ENCODE measurements at regions not wholly inside any gene's neighbourhood (a gene's known extent, or its start where the extent isn't known, plus 50 kb on each side); places are given as distances from the start of the nearest gene placed in this dataset.

DNA sequence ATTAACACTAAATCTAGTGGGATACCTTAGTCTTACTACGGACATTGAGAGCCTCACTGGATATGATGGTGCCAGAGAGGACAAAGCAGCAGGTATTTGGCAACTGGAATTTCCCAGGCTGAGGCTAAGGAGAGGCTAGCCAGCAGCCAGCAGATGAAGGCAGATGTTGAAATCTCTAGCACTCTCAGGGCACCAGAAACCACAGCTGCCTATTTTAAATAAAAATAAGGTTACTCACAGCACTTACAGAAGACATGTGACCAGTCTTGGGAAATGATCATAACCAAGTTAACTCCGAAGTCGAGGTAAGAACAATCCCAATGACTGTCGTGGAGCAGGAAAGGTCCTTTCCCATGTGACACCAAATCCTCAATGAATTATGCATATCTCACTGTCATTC lies 1726.0 kb downstream of the EFNB2 start:
- H3K4me2 ChIP-seq (ENCODE audit: insufficient read depth, low read length, poor library complexity, severe bottlenecking): no peak overlapping the region
- no peak overlapping the region for H3K23ac ChIP-seq (ENCODE audit: low read depth, low read length, poor library complexity)
- no peaks in the 10 kb centered on the region for H3K9me3 ChIP-seq (replicated peaks in 1 of 2; ENCODE audit: control insufficient read depth in 2 of 2, insufficient read depth in 1 of 2, low read depth in 1 of 2, low read length in 2 of 2)
- WGBS, 2 donors (ENCODE audit: extremely low coverage in 2 of 2, insufficient read length in 2 of 2, insufficient replicate concordance in 1 of 2): no CpG with 5 or more reads among the region's 4 CpGs
- DNase-seq (ENCODE audit: low spot score): no peak
- H4K8ac ChIP-seq (ENCODE audit: low read depth, low read length): no peak overlapping the region
- H2AK5ac ChIP-seq (ENCODE audit: low read depth, low read length): no peak overlapping the region
- no peak overlapping the region for H3K14ac ChIP-seq (ENCODE audit: low read length)
- H2BK120ac ChIP-seq (ENCODE audit: low read depth, low read length): no peak overlapping the region
- no peak overlapping the region for H2BK15ac ChIP-seq (ENCODE audit: low read length)
- H3K4me3 ChIP-seq (ENCODE audit: low read length in 2 of 2): no peak overlapping the region
- no peak overlapping the region for H3K18ac ChIP-seq (ENCODE audit: low read length)
- no peak overlapping the region for H2BK5ac ChIP-seq (ENCODE audit: low read length)
- H4K91ac ChIP-seq (ENCODE audit: low read depth, low read length, poor library complexity): no peak overlapping the region
- no peaks in the 10 kb centered on the region for H3K36me3 ChIP-seq (replicated peaks in 1 of 2; ENCODE audit: control insufficient read depth in 2 of 2, insufficient read depth in 2 of 2, low read length in 2 of 2)
- no peaks in the 10 kb centered on the region for H3K27me3 ChIP-seq (ENCODE audit: control insufficient read depth in 3 of 3, insufficient read depth in 3 of 3, low read depth in 1 of 3, low read length in 3 of 3)
- H3K4me1 ChIP-seq (ENCODE audit: control insufficient read depth in 2 of 2, insufficient read depth in 1 of 2, low read depth in 1 of 2, low read length in 2 of 2): no peaks in the 10 kb centered on the region
- H3K9ac ChIP-seq (ENCODE audit: low read depth, low read length, poor library complexity): no peak overlapping the region
- H2BK12ac ChIP-seq (ENCODE audit: low read length): no peak overlapping the region
- no peak overlapping the region for H3K4ac ChIP-seq (ENCODE audit: low read length)
- H3K27ac ChIP-seq (replicated peaks; ENCODE audit: low read length): no peak overlapping the region
- H3K79me1 ChIP-seq (ENCODE audit: low read depth, low read length): no peaks in the 10 kb centered on the region
- peak overlapping the region; percentile 30 for H2AFZ ChIP-seq (ENCODE audit: low read length)

DNA sequence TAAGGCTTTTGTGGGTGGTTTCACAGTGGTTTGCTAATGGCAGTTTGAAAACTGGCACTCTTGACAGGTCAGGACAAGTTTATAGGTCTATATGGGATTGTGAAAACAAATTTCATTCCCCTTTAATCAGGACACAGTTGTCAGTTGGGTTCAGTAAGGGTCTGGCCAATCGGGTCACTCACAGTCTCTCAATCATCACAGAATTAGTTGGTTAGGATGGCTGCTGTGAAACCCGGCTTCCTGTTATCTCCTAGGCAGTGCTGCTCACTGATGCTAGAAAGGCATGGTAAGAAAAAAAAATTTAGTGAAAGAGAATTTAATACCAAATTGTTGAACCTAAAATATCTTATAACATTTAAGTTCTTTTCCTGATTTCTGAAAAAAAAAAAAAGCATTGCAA lies 1730.1 kb downstream of the EFNB2 start:
- no CpG with 5 or more reads among the region's 2 CpGs for WGBS, 2 donors (ENCODE audit: extremely low coverage in 2 of 2, insufficient read length in 2 of 2, insufficient replicate concordance in 1 of 2)
- no peak overlapping the region for H2BK120ac ChIP-seq (ENCODE audit: low read depth, low read length)
- no peak overlapping the region for H2BK15ac ChIP-seq (ENCODE audit: low read length)
- H3K9ac ChIP-seq (ENCODE audit: low read depth, low read length, poor library complexity): no peak overlapping the region
- H2AK5ac ChIP-seq (ENCODE audit: low read depth, low read length): no peak overlapping the region
- no peak overlapping the region for H3K27ac ChIP-seq (replicated peaks; ENCODE audit: low read length)
- no peak overlapping the region for H3K4ac ChIP-seq (ENCODE audit: low read length)
- no peak overlapping the region for H3K18ac ChIP-seq (ENCODE audit: low read length)
- peak overlapping the region; percentile 57 for H2AFZ ChIP-seq (ENCODE audit: low read length)
- H2BK12ac ChIP-seq (ENCODE audit: low read length): no peak overlapping the region
- no peak overlapping the region for H3K14ac ChIP-seq (ENCODE audit: low read length)
- no peaks in the 10 kb centered on the region for H3K36me3 ChIP-seq (replicated peaks in 1 of 2; ENCODE audit: control insufficient read depth in 2 of 2, insufficient read depth in 2 of 2, low read length in 2 of 2)
- H2BK5ac ChIP-seq (ENCODE audit: low read length): no peak overlapping the region
- H4K8ac ChIP-seq (ENCODE audit: low read depth, low read length): no peak overlapping the region
- H3K9me3 ChIP-seq (replicated peaks in 1 of 2; ENCODE audit: control insufficient read depth in 2 of 2, insufficient read depth in 1 of 2, low read depth in 1 of 2, low read length in 2 of 2): no peaks in the 10 kb centered on the region
- no peaks in the 10 kb centered on the region for H3K79me1 ChIP-seq (ENCODE audit: low read depth, low read length)
- no peaks in the 10 kb centered on the region for H3K4me1 ChIP-seq (ENCODE audit: control insufficient read depth in 2 of 2, insufficient read depth in 1 of 2, low read depth in 1 of 2, low read length in 2 of 2)
- H3K27me3 ChIP-seq (ENCODE audit: control insufficient read depth in 3 of 3, insufficient read depth in 3 of 3, low read depth in 1 of 3, low read length in 3 of 3): no peaks in the 10 kb centered on the region
- no peak overlapping the region for H3K23ac ChIP-seq (ENCODE audit: low read depth, low read length, poor library complexity)
- H4K91ac ChIP-seq (ENCODE audit: low read depth, low read length, poor library complexity): no peak overlapping the region
- no peak overlapping the region for H3K4me3 ChIP-seq (ENCODE audit: low read length in 2 of 2)
- H3K4me2 ChIP-seq (ENCODE audit: insufficient read depth, low read length, poor library complexity, severe bottlenecking): no peak overlapping the region
- DNase-seq (ENCODE audit: low spot score): no peak

DNA sequence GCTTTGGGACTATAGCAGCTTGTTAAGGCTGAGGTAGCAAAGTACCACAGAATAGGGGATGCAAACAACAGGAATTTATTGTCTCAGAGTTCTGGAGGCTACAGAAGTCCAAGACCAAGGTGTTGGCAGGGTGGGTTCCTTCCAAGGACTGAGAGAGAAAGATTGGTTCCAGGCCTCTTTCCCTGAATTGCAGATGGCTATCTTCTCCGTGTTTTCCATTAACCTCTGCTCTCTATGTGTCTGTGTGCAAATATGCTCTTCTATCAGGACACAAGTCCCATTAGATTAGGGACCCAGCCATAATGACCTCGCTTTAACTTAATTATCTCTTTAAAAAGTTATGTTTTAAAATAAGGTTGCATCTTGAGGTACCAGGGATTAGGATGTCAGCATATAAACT lies 1732.9 kb upstream of the SLC10A2 start:
- no peak overlapping the region for H3K23ac ChIP-seq (ENCODE audit: low read depth, low read length, poor library complexity)
- no peak overlapping the region for H3K4ac ChIP-seq (ENCODE audit: low read length)
- H3K79me1 ChIP-seq (ENCODE audit: low read depth, low read length): no peaks in the 10 kb centered on the region
- no peak overlapping the region for H2BK15ac ChIP-seq (ENCODE audit: low read length)
- H3K27ac ChIP-seq (replicated peaks; ENCODE audit: low read length): no peak overlapping the region
- no peaks in the 10 kb centered on the region for H3K36me3 ChIP-seq (replicated peaks in 1 of 2; ENCODE audit: control insufficient read depth in 2 of 2, insufficient read depth in 2 of 2, low read length in 2 of 2)
- no peak overlapping the region for H2BK120ac ChIP-seq (ENCODE audit: low read depth, low read length)
- no peak overlapping the region for H3K14ac ChIP-seq (ENCODE audit: low read length)
- DNase-seq (ENCODE audit: low spot score): no peak
- no peak overlapping the region for H2BK5ac ChIP-seq (ENCODE audit: low read length)
- H3K4me1 ChIP-seq (ENCODE audit: control insufficient read depth in 2 of 2, insufficient read depth in 1 of 2, low read depth in 1 of 2, low read length in 2 of 2): no peaks in the 10 kb centered on the region
- H4K91ac ChIP-seq (ENCODE audit: low read depth, low read length, poor library complexity): no peak overlapping the region
- H3K4me3 ChIP-seq (ENCODE audit: low read length in 2 of 2): no peak overlapping the region
- H2BK12ac ChIP-seq (ENCODE audit: low read length): no peak overlapping the region
- WGBS, 2 donors (ENCODE audit: extremely low coverage in 2 of 2, insufficient read length in 2 of 2, insufficient replicate concordance in 1 of 2): no CpG with 5 or more reads among the region's 2 CpGs
- no peak overlapping the region for H4K8ac ChIP-seq (ENCODE audit: low read depth, low read length)
- H3K27me3 ChIP-seq (ENCODE audit: control insufficient read depth in 3 of 3, insufficient read depth in 3 of 3, low read depth in 1 of 3, low read length in 3 of 3): no peaks in the 10 kb centered on the region
- peak overlapping the region; percentile 24 for H2AFZ ChIP-seq (ENCODE audit: low read length)
- no peak overlapping the region for H3K4me2 ChIP-seq (ENCODE audit: insufficient read depth, low read length, poor library complexity, severe bottlenecking)
- no peaks in the 10 kb centered on the region for H3K9me3 ChIP-seq (replicated peaks in 1 of 2; ENCODE audit: control insufficient read depth in 2 of 2, insufficient read depth in 1 of 2, low read depth in 1 of 2, low read length in 2 of 2)
- H3K9ac ChIP-seq (ENCODE audit: low read depth, low read length, poor library complexity): no peak overlapping the region
- H3K18ac ChIP-seq (ENCODE audit: low read length): no peak overlapping the region
- H2AK5ac ChIP-seq (ENCODE audit: low read depth, low read length): no peak overlapping the region

DNA sequence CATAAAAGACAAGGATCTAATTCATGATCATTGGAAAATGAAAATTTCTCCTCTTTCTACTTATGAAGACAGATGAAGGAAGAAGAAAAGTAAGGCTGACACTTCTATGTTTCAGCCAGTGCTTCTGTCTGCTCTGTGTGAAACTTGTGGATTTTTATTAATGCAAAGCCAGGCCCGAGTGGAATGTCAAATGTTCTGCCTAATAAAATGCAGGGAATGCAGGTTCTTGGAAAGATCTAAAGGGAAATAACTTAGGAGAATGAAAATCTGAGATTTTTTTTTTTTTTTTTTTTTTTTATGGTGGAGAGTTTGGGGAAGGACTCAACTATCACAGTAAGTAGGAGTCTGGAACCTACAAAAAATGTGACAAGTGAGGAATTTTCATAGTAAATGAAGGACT lies 1732.3 kb upstream of the SLC10A2 start:
- H3K4me3 ChIP-seq (ENCODE audit: low read length in 2 of 2): no peak overlapping the region
- no peak overlapping the region for H2AK5ac ChIP-seq (ENCODE audit: low read depth, low read length)
- no peak overlapping the region for H3K23ac ChIP-seq (ENCODE audit: low read depth, low read length, poor library complexity)
- H3K9ac ChIP-seq (ENCODE audit: low read depth, low read length, poor library complexity): no peak overlapping the region
- no peaks in the 10 kb centered on the region for H3K27me3 ChIP-seq (ENCODE audit: control insufficient read depth in 3 of 3, insufficient read depth in 3 of 3, low read depth in 1 of 3, low read length in 3 of 3)
- no peaks in the 10 kb centered on the region for H3K36me3 ChIP-seq (replicated peaks in 1 of 2; ENCODE audit: control insufficient read depth in 2 of 2, insufficient read depth in 2 of 2, low read length in 2 of 2)
- no peak overlapping the region for H2BK5ac ChIP-seq (ENCODE audit: low read length)
- no peak overlapping the region for H2BK15ac ChIP-seq (ENCODE audit: low read length)
- WGBS, 2 donors (ENCODE audit: extremely low coverage in 2 of 2, insufficient read length in 2 of 2, insufficient replicate concordance in 1 of 2): no CpG with 5 or more reads among the region's 1 CpG
- H2BK120ac ChIP-seq (ENCODE audit: low read depth, low read length): no peak overlapping the region
- no peak overlapping the region for H2BK12ac ChIP-seq (ENCODE audit: low read length)
- no peak overlapping the region for H2AFZ ChIP-seq (ENCODE audit: low read length)
- H3K18ac ChIP-seq (ENCODE audit: low read length): no peak overlapping the region
- no peak overlapping the region for H3K4me2 ChIP-seq (ENCODE audit: insufficient read depth, low read length, poor library complexity, severe bottlenecking)
- no peaks in the 10 kb centered on the region for H3K4me1 ChIP-seq (ENCODE audit: control insufficient read depth in 2 of 2, insufficient read depth in 1 of 2, low read depth in 1 of 2, low read length in 2 of 2)
- no peaks in the 10 kb centered on the region for H3K79me1 ChIP-seq (ENCODE audit: low read depth, low read length)
- no peak overlapping the region for H3K4ac ChIP-seq (ENCODE audit: low read length)
- H3K9me3 ChIP-seq (replicated peaks in 1 of 2; ENCODE audit: control insufficient read depth in 2 of 2, insufficient read depth in 1 of 2, low read depth in 1 of 2, low read length in 2 of 2): no peaks in the 10 kb centered on the region
- H3K14ac ChIP-seq (ENCODE audit: low read length): no peak overlapping the region
- no peak overlapping the region for H4K91ac ChIP-seq (ENCODE audit: low read depth, low read length, poor library complexity)
- H4K8ac ChIP-seq (ENCODE audit: low read depth, low read length): no peak overlapping the region
- no peak overlapping the region for H3K27ac ChIP-seq (replicated peaks; ENCODE audit: low read length)
- no peak for DNase-seq (ENCODE audit: low spot score)

Measured in neuronal stem cell (in vitro differentiated cells).